ENCODE measurements at regions not wholly inside any gene's neighbourhood (a gene's known extent, or its start where the extent isn't known, plus 50 kb on each side); places are given as distances from the start of the nearest gene placed in this dataset.

- DNase-seq (ENCODE audit: low spot score) = no peak
- BruUV-seq (replicated peaks) = no TSS peak
- no peaks in the 10 kb centered on the region for H3K9me3 ChIP-seq (ENCODE audit: low read depth, low read length, poor library complexity, severe bottlenecking)
- H3K27me3 ChIP-seq (replicated peaks; ENCODE audit: insufficient read depth, low read depth, low read length, poor library complexity) = peaks cover 22% of the 10 kb centered on the region
- H3K4me1 ChIP-seq (ENCODE audit: insufficient read depth, low read length, poor library complexity, severe bottlenecking) = no peaks in the 10 kb centered on the region
- no peaks in the 10 kb centered on the region for H3K36me3 ChIP-seq (ENCODE audit: insufficient read depth, low read length, poor library complexity, severe bottlenecking)
- CTCF ChIA-PET = no interaction called here
- POLR2A ChIA-PET (ENCODE audit: low non-redundant PET) = no interaction called here
- intact Hi-C loops (cut with micrococcal nuclease; ENCODE audit: unreplicated experiment) = no loop called here
- no peak for TF ChIP-seq EZH2 (IDR thresholded peaks at IDR 0.05; ENCODE audit: borderline replicate concordance, low read depth, low read length, poor library complexity, severe bottlenecking)
- TF ChIP-seq CTCF (conservative IDR thresholded peaks at IDR 0.05; ENCODE audit: low read depth, low read length) = no peak
- no peak overlapping the region for H3K27ac ChIP-seq (ENCODE audit: low read depth, low read length, poor library complexity, severe bottlenecking)
- H3K4me3 ChIP-seq (ENCODE audit: low read depth, low read length, poor library complexity, severe bottlenecking) = no peak overlapping the region
These were observed 228.9 kb upstream of the SNX2 start for GRCh38 chr5:122545986-122546385.

- no peak for DNase-seq (ENCODE audit: low spot score)
- no peaks in the 10 kb centered on the region for H3K36me3 ChIP-seq (ENCODE audit: insufficient read depth, low read length, poor library complexity, severe bottlenecking)
- BruUV-seq (replicated peaks) = no TSS peak
- CTCF ChIA-PET = no interaction called here
- H3K27me3 ChIP-seq (replicated peaks; ENCODE audit: insufficient read depth, low read depth, low read length, poor library complexity) = peaks cover 22% of the 10 kb centered on the region
- intact Hi-C loops (cut with micrococcal nuclease; ENCODE audit: unreplicated experiment) = no loop called here
- no peaks in the 10 kb centered on the region for H3K9me3 ChIP-seq (ENCODE audit: low read depth, low read length, poor library complexity, severe bottlenecking)
- POLR2A ChIA-PET (ENCODE audit: low non-redundant PET) = no interaction called here
- no peak overlapping the region for H3K4me3 ChIP-seq (ENCODE audit: low read depth, low read length, poor library complexity, severe bottlenecking)
- H3K4me1 ChIP-seq (ENCODE audit: insufficient read depth, low read length, poor library complexity, severe bottlenecking) = no peaks in the 10 kb centered on the region
- H3K27ac ChIP-seq (ENCODE audit: low read depth, low read length, poor library complexity, severe bottlenecking) = no peak overlapping the region
- TF ChIP-seq EZH2 (IDR thresholded peaks at IDR 0.05; ENCODE audit: borderline replicate concordance, low read depth, low read length, poor library complexity, severe bottlenecking) (no peak), CTCF (conservative IDR thresholded peaks at IDR 0.05; ENCODE audit: low read depth, low read length) (no peak)
These were observed 227.7 kb upstream of the SNX2 start for GRCh38 chr5:122547219-122547618.

GRCh38 chr5:122547669-122548068, 227.2 kb upstream of the SNX2 start:
- Histone ChIP-seq H3K27ac (ENCODE audit: low read depth, low read length, poor library complexity, severe bottlenecking) (no peak overlapping the region), H3K27me3 (replicated peaks; ENCODE audit: insufficient read depth, low read depth, low read length, poor library complexity) (peaks cover 22% of the 10 kb centered on the region), H3K36me3 (ENCODE audit: insufficient read depth, low read length, poor library complexity, severe bottlenecking) (no peaks in the 10 kb centered on the region), H3K4me1 (ENCODE audit: insufficient read depth, low read length, poor library complexity, severe bottlenecking) (no peaks in the 10 kb centered on the region), H3K4me3 (ENCODE audit: low read depth, low read length, poor library complexity, severe bottlenecking) (no peak overlapping the region), H3K9me3 (ENCODE audit: low read depth, low read length, poor library complexity, severe bottlenecking) (no peaks in the 10 kb centered on the region)
- intact Hi-C loops (cut with micrococcal nuclease; ENCODE audit: unreplicated experiment) = no loop called here
- POLR2A ChIA-PET (ENCODE audit: low non-redundant PET) = no interaction called here
- CTCF ChIA-PET = no interaction called here
- no peak for TF ChIP-seq CTCF (conservative IDR thresholded peaks at IDR 0.05; ENCODE audit: low read depth, low read length)
- TF ChIP-seq EZH2 (IDR thresholded peaks at IDR 0.05; ENCODE audit: borderline replicate concordance, low read depth, low read length, poor library complexity, severe bottlenecking) = no peak
- DNase-seq (ENCODE audit: low spot score) = no peak
- BruUV-seq (replicated peaks) = no TSS peak
